Memory B cell (primary cell): ENCODE measurements at regions not wholly inside any gene's neighbourhood (a gene's known extent, or its start where the extent isn't known, plus 50 kb on each side); places are given as distances from the start of the nearest gene placed in this dataset.

ENCODE experiments used
- ATAC-seq: fragments of 150-1000 bp; cut with Tn5 transposase; 2 replicates; pipeline ENCODE4 v1.10.0; 2021; ENCODE audit warnings: low read depth, mild to moderate bottlenecking, moderate library complexity
- DNase-seq, 2 donors: peaks; one replicate each; pipeline ENCODE4 v3.0.0; 2022; ENCODE audit warnings: low spot score in 2 of 2
- H3K27ac Mint-ChIP-seq: one replicate; pipeline ENCODE4 v1.8.0; 2022; ENCODE audit warnings: mild to moderate bottlenecking, moderate library complexity, mixed read lengths
- H3K27me3 Mint-ChIP-seq: one replicate; pipeline ENCODE4 v1.8.0; 2022; ENCODE audit warnings: mixed read lengths
- H3K36me3 Mint-ChIP-seq: one replicate; pipeline ENCODE4 v1.8.0; 2022; ENCODE audit warnings: mild to moderate bottlenecking, mixed read lengths
- H3K4me1 Mint-ChIP-seq: one replicate; pipeline ENCODE4 v1.8.0; 2022; ENCODE audit warnings: mixed read lengths
- H3K4me3 Mint-ChIP-seq: one replicate; pipeline ENCODE4 v1.8.0; 2022; ENCODE audit warnings: mild to moderate bottlenecking, moderate library complexity, mixed read lengths
- H3K9me3 Mint-ChIP-seq: one replicate; pipeline ENCODE4 v1.8.0; 2022; ENCODE audit warnings: mixed read lengths

GRCh38 chr22:22033803-22034468 lies 51.3 kb upstream of the TOP3B start:
- DNase-seq (no peak), ATAC-seq (no peak)
- Mint-ChIP-seq H3K9me3 (no peaks in the 10 kb centered on the region), H3K4me3 (no peak overlapping the region), H3K36me3 (no peaks in the 10 kb centered on the region), H3K27ac (peak overlapping the region; percentile 62), H3K27me3 (no peaks in the 10 kb centered on the region), H3K4me1 (peaks cover 71% of the 10 kb centered on the region)

- Mint-ChIP-seq H3K27me3 (no peaks in the 10 kb centered on the region), H3K27ac (peak overlapping the region; percentile 67), H3K36me3 (no peaks in the 10 kb centered on the region), H3K4me3 (no peak overlapping the region), H3K4me1 (peaks cover 63% of the 10 kb centered on the region), H3K9me3 (no peaks in the 10 kb centered on the region)
- DNase-seq (no peak), ATAC-seq (no peak)
These were observed 50.6 kb upstream of the TOP3B start for GRCh38 chr22:22032906-22033802.

GRCh38 chr22:22032099-22032905 lies 49.7 kb upstream of the TOP3B start:
- H3K9me3 Mint-ChIP-seq, result no peaks in the 10 kb centered on the region
- H3K4me3 Mint-ChIP-seq, result no peak overlapping the region
- H3K27ac Mint-ChIP-seq, result peak overlapping the region; percentile 67
- H3K36me3 Mint-ChIP-seq, result no peaks in the 10 kb centered on the region
- DNase-seq (no peak), ATAC-seq (no peak)
- no peaks in the 10 kb centered on the region for H3K27me3 Mint-ChIP-seq
- H3K4me1 Mint-ChIP-seq, result peaks cover 57% of the 10 kb centered on the region
